Neuron (in vitro differentiated cells): ENCODE measurements at regions not wholly inside any gene's neighbourhood (a gene's known extent, or its start where the extent isn't known, plus 50 kb on each side); places are given as distances from the start of the nearest gene placed in this dataset.

ENCODE experiments used
- H2AFZ ChIP-seq: one replicate; pipeline ENCODE4 v1.6.1; 2013; ENCODE audit warnings: low read depth, mild to moderate bottlenecking, inconsistent platforms, low read length, moderate library complexity
- H3K27me3 ChIP-seq: one replicate; pipeline ENCODE4 v1.6.1; 2013; ENCODE audit warnings: low read length; ENCODE audit not compliant: insufficient read depth
- H3K36me3 ChIP-seq: one replicate; pipeline ENCODE4 v1.6.1; 2013; ENCODE audit warnings: low read length; ENCODE audit not compliant: insufficient read depth
- H3K4me1 ChIP-seq: one replicate; pipeline ENCODE4 v1.6.1; 2013; ENCODE audit warnings: low read length; ENCODE audit not compliant: insufficient read depth
- H3K4me3 ChIP-seq: 2 replicates; pipeline ENCODE4 v1.5.1; 2013; ENCODE audit warnings: mild to moderate bottlenecking, low read length, moderate library complexity
- H3K9me3 ChIP-seq: one replicate; pipeline ENCODE4 v1.6.1; 2013; ENCODE audit warnings: low read length

- H3K9me3 ChIP-seq, result no peaks in the 10 kb centered on the region
- no peak overlapping the region for H2AFZ ChIP-seq
- H3K4me1 ChIP-seq, result no peaks in the 10 kb centered on the region
- H3K36me3 ChIP-seq, result no peaks in the 10 kb centered on the region
- no peak overlapping the region for H3K4me3 ChIP-seq
- no peaks in the 10 kb centered on the region for H3K27me3 ChIP-seq
Measured at GRCh38 chr4:82201303-82201702, 172.5 kb downstream of the HNRNPD start.

- H3K4me3 ChIP-seq, result no peak overlapping the region
- no peaks in the 10 kb centered on the region for H3K36me3 ChIP-seq
- no peaks in the 10 kb centered on the region for H3K9me3 ChIP-seq
- no peak overlapping the region for H2AFZ ChIP-seq
- H3K4me1 ChIP-seq, result no peaks in the 10 kb centered on the region
- H3K27me3 ChIP-seq, result no peaks in the 10 kb centered on the region
Measured at GRCh38 chr4:82200046-82200445, 173.7 kb downstream of the HNRNPD start.

- Histone ChIP-seq H3K4me3 (no peak overlapping the region), H3K4me1 (no peaks in the 10 kb centered on the region), H3K27me3 (no peaks in the 10 kb centered on the region), H3K9me3 (no peaks in the 10 kb centered on the region), H2AFZ (no peak overlapping the region), H3K36me3 (no peaks in the 10 kb centered on the region)
Measured at GRCh38 chr4:82194329-82194728, 179.5 kb downstream of the HNRNPD start.

GRCh38 chr4:82192017-82192673, 181.6 kb downstream of the HNRNPD start:
- no peaks in the 10 kb centered on the region for H3K4me1 ChIP-seq

GRCh38 chr4:82181789-82182188, 192.0 kb downstream of the HNRNPD start:
- H3K27me3 ChIP-seq, result no peaks in the 10 kb centered on the region
- no peaks in the 10 kb centered on the region for H3K4me1 ChIP-seq
- no peaks in the 10 kb centered on the region for H3K36me3 ChIP-seq
- no peak overlapping the region for H2AFZ ChIP-seq
- no peaks in the 10 kb centered on the region for H3K9me3 ChIP-seq
- H3K4me3 ChIP-seq, result no peak overlapping the region

More at GRCh38 chr4:82192017-82192673, 181.6 kb downstream of the HNRNPD start:
- H3K36me3 ChIP-seq, result no peaks in the 10 kb centered on the region
- H3K9me3 ChIP-seq, result no peaks in the 10 kb centered on the region
- H3K4me3 ChIP-seq, result no peak overlapping the region
- no peaks in the 10 kb centered on the region for H3K27me3 ChIP-seq
- H2AFZ ChIP-seq, result no peak overlapping the region

- Histone ChIP-seq H3K4me1 (no peaks in the 10 kb centered on the region), H3K4me3 (no peak overlapping the region), H3K36me3 (no peaks in the 10 kb centered on the region), H2AFZ (no peak overlapping the region), H3K9me3 (no peaks in the 10 kb centered on the region), H3K27me3 (no peaks in the 10 kb centered on the region)
Measured at GRCh38 chr4:82172186-82172585, 201.6 kb downstream of the HNRNPD start.

- Histone ChIP-seq H3K27me3 (no peaks in the 10 kb centered on the region), H2AFZ (no peak overlapping the region), H3K36me3 (no peaks in the 10 kb centered on the region), H3K9me3 (no peaks in the 10 kb centered on the region), H3K4me1 (no peaks in the 10 kb centered on the region), H3K4me3 (no peak overlapping the region)
Measured at GRCh38 chr4:82171531-82172155, 202.1 kb downstream of the HNRNPD start.

- Histone ChIP-seq H3K9me3 (no peaks in the 10 kb centered on the region), H3K4me1 (no peaks in the 10 kb centered on the region), H2AFZ (no peak overlapping the region), H3K36me3 (no peaks in the 10 kb centered on the region), H3K27me3 (no peaks in the 10 kb centered on the region), H3K4me3 (no peak overlapping the region)
Measured at GRCh38 chr4:82149750-82150149, 224.0 kb downstream of the HNRNPD start.

- Histone ChIP-seq H2AFZ (no peak overlapping the region), H3K36me3 (no peaks in the 10 kb centered on the region), H3K27me3 (no peaks in the 10 kb centered on the region), H3K9me3 (no peaks in the 10 kb centered on the region), H3K4me1 (no peaks in the 10 kb centered on the region), H3K4me3 (no peak overlapping the region)
Measured at GRCh38 chr4:82145850-82146249, 227.9 kb downstream of the HNRNPD start.

- Histone ChIP-seq H3K27me3 (no peaks in the 10 kb centered on the region), H3K4me3 (no peak overlapping the region), H3K36me3 (no peaks in the 10 kb centered on the region), H2AFZ (no peak overlapping the region), H3K9me3 (no peaks in the 10 kb centered on the region), H3K4me1 (no peaks in the 10 kb centered on the region)
Measured at GRCh38 chr4:82140422-82140821, 233.4 kb downstream of the HNRNPD start.

- H3K4me3 ChIP-seq, result no peak overlapping the region
- no peaks in the 10 kb centered on the region for H3K27me3 ChIP-seq
- H3K36me3 ChIP-seq, result no peaks in the 10 kb centered on the region
- no peaks in the 10 kb centered on the region for H3K4me1 ChIP-seq
- no peaks in the 10 kb centered on the region for H3K9me3 ChIP-seq
- H2AFZ ChIP-seq, result no peak overlapping the region
Measured at GRCh38 chr4:82139287-82139686, 234.5 kb downstream of the HNRNPD start.

- Histone ChIP-seq H2AFZ (no peak overlapping the region), H3K9me3 (no peaks in the 10 kb centered on the region), H3K4me1 (no peaks in the 10 kb centered on the region), H3K4me3 (no peak overlapping the region), H3K27me3 (no peaks in the 10 kb centered on the region), H3K36me3 (no peaks in the 10 kb centered on the region)
Measured at GRCh38 chr4:82138374-82138773, 235.4 kb downstream of the HNRNPD start.

- no peaks in the 10 kb centered on the region for H3K9me3 ChIP-seq
- H3K4me3 ChIP-seq, result no peak overlapping the region
- H3K36me3 ChIP-seq, result no peaks in the 10 kb centered on the region
- no peaks in the 10 kb centered on the region for H3K27me3 ChIP-seq
- H2AFZ ChIP-seq, result no peak overlapping the region
- H3K4me1 ChIP-seq, result no peaks in the 10 kb centered on the region
Measured at GRCh38 chr4:82136161-82136801, 237.5 kb downstream of the HNRNPD start.
